GM21737 (cell line): ENCODE measurements at regions not wholly inside any gene's neighbourhood (a gene's known extent, or its start where the extent isn't known, plus 50 kb on each side); places are given as distances from the start of the nearest gene placed in this dataset.

Experiments
- ATAC-seq: cut with Tn5 transposase; IDR thresholded peaks from one replicate; pipeline ENCODE4 v1.9.1; 2021; ENCODE audit warnings: mild to moderate bottlenecking, moderate library complexity; ENCODE audit not compliant: unreplicated experiment

DNA sequence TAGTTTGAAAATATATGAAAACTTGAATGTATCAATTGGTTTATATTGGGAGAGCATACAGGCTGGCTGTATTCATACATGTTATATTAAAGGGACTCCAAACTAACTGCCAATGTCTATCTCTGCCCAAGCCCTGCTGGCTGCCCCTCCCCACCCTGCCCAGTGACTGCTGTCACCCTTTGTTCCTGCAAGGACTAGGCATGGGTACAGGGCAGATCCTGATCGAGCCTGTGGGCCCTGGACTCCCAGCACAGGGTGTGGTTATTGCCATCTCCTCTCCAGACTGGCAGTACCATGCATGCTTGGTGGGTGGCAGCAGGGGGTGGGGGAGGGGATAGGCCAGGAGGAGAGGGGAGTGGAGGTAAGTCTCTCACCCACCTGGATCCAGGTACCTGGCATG is 167.5 kb upstream of the RASGEF1B start:
- ATAC-seq, result no peak

DNA sequence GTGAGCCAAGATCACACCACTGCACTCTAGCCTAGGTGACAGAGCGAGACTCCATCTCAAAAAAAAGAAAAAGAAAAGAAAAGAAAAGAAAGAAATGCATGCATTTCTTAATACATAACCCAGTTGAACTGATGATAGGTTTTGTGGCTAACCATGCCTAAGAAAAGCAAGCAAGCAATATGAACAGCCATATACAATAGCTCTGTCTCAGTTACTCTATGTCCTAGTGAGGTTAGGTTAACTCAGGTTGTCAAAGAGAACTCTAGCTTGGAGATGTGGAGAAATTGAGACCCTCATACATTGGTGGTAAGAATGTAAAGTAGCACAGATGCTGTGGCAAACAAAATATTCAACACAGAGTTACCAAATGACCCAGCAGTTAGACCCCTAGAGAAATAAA is 167.0 kb upstream of the RASGEF1B start:
- no peak for ATAC-seq

DNA sequence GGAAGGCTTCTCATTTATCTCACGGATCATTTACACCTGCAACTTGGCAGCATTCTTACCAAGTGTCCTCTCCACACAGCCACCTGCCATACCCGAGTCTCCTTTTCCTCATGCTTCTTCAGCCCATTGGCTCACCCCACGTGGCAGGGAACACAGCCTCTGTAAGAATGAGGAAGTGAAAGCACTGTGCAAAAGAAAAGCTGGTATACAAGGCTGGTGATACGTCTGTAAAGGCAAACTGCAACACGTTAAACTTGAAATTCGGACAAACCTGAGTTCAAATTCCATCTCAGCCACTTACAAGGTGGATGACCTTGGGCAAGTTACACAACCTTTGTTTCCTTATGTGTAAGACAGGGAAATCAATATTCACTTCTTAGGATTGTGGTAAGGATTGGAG is 164.0 kb upstream of the RASGEF1B start:
- ATAC-seq, result peak; percentile 91

DNA sequence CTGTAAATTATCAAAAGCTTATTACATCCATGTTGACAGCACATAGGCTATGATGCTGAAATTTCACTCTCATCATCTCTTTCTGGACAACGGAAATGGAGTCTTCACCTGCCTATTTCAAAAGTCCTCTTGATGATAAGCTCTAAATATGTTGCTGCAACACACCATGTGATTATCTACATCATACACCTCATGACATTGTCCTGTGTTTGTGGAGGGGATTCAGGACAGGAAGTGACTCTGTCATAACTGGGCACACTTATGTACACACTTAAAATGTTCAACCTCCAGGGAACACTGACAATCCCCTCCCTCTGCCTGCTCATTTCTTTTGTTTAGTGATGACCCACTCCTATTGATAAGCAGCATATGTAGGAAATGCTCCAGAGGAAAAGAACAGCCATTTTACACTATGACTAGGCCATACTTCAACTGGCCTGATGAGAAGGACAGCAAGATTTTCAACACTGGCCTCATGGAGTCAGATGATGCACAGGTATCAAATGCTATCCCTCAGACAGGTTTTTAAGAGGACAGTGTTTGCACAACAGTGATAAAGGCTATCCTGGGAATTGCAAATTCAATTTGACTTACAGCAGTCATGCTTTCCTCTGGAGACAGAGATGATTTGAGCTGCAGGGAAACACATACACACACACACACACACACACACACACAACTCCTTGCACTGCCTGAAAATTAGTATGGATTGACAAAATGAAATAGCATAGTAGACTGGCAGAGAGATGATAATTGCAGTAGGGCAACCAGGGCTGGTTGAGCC is 163.3 kb upstream of the RASGEF1B start:
- ATAC-seq, result no peak

DNA sequence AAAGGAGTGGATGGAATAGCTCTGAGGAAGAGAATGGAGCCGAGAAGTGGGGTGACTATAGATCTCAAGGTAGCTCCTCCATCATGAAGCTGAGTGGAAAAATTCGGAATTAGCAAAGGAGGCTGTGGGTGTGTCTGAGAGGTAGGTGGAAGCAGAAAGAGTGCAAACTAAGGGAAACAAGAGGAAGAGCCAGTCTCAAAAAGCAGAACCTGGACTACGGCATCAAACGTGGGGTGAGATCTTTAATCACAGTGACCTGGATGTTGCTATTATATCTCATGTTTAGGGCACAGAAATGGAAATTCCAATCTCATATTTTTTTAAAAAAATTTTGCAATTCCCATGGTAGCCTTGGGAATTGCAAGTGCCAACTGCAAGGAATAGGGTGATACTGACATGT is 162.5 kb upstream of the RASGEF1B start:
- ATAC-seq, result no peak

DNA sequence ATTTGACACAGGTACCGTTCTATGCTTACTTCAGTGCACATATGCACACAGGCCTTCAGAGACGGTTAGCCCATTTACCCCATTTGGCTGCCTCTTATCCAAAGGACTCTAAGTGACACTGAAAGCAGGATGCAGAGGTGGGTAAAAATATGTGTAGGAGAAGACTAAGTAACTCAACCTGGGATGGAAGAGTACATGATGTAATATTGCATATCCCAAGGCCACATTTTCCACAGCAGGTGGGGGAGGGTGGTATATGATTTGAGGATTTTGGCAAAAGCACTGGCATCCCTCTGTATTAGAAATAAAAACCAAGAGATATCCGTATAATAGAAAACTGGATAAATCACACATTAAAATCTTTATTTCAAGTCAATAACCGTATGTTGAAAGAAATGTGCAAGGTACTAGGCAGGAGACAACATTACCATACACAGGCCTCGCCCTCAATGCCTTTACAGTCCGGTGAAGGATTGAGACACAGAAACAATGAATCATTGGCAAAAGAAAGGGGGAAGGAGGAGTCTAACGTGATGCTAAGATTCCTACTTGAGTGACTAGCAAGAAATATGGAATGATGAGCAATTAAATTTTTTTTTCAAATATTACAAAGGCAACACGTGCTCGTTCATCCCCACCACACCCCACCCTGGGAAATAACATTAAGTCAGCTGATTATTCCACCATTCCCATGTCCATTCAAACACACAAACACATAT is 161.0 kb upstream of the RASGEF1B start:
- no peak for ATAC-seq

DNA sequence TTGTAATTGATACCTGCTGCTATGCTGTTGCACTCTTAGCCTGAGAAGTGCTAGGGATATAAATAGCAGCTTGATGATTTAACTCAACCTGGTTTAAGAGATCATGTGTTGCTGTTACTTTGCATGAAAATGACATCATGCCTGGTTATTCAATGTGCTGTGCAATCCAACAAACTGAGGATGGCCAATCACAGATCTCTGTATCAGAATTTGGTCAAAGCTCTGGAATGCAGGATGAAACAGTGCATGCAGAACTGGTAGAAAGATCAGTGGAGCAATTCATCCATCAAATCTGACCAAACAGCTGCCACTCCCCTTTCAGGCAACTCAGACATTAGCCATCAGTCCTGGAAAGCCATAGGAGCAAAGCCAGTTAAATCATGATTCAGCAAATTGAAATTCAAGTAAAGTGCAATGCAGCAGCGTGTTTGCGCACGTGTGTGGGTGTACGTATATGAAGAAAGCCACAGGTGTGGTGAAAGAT is 160.3 kb upstream of the RASGEF1B start:
- no peak for ATAC-seq

DNA sequence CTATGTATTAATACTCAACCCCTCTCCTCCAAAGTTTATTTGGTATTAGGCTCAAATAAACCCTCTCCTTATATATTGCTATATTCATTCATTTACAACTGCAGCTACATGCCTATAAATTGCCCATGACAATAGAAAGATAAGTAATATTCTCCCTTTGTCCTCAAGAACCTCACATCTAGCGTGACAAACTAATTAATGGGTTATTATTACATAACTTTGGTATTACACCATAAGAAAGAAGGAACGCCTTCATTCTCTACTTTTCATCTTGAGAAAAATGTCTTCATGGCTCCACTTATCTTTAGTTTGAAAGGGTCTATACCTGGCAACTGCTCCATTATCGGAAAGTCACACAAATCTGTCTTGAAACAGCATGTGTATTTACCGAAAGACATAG is 157.7 kb upstream of the RASGEF1B start:
- ATAC-seq, result no peak

DNA sequence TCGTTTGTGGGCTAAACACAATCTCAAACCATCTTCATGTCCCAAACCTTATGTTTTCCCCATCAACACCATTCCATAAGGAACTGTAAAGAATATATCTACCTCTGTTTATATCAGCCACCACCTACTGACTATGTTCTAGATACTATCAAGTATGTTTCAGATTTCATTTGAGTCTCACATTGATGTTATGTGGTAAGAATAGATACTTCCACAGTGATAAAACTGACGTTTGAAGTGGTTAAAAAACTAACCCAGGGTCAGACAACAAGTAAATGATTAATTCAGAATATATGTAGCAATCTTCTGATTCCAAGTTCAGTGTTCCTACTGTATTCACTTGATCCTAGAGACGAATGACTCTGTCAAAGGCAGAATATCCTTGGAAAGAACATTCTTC is 156.8 kb upstream of the RASGEF1B start:
- ATAC-seq, result no peak

DNA sequence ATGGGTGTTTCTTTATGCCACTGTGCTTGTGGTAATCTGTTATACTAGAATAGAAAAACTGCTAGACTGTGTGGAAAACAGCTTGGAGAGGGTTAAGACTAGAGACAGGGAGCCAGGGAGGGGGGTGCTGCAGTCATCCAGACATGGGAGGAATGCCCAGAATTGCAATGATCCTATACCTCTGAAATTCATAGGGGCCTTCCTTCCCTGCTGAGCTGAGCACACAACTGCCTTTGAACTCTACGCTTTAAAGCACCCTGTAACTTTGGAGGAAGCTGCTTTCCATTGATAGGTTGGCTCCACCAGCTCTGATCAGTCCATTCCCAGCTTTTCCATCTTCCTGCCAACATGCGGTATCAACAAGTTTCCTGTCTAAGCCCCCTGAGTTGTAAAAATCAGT is 155.9 kb upstream of the RASGEF1B start:
- ATAC-seq, result no peak

DNA sequence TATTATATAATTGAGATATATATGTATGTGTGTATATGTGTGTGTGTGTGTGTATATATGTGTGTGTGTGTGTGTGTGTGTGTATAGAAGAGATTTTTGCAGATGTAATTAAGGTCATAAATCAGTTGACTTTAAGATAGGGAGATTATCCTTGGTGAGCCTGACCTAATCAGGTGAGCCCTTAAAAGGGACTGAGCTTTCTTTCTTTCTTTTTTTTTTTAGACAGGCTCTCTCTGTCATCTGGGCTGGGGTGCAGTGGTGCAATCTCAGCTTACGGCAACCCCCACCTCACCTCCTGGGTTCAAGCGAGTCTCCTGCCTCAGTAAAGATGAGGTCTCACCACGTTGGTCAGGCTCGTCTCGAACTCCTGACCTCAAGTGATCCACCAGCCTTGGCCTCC is 155.1 kb upstream of the RASGEF1B start:
- no peak for ATAC-seq

DNA sequence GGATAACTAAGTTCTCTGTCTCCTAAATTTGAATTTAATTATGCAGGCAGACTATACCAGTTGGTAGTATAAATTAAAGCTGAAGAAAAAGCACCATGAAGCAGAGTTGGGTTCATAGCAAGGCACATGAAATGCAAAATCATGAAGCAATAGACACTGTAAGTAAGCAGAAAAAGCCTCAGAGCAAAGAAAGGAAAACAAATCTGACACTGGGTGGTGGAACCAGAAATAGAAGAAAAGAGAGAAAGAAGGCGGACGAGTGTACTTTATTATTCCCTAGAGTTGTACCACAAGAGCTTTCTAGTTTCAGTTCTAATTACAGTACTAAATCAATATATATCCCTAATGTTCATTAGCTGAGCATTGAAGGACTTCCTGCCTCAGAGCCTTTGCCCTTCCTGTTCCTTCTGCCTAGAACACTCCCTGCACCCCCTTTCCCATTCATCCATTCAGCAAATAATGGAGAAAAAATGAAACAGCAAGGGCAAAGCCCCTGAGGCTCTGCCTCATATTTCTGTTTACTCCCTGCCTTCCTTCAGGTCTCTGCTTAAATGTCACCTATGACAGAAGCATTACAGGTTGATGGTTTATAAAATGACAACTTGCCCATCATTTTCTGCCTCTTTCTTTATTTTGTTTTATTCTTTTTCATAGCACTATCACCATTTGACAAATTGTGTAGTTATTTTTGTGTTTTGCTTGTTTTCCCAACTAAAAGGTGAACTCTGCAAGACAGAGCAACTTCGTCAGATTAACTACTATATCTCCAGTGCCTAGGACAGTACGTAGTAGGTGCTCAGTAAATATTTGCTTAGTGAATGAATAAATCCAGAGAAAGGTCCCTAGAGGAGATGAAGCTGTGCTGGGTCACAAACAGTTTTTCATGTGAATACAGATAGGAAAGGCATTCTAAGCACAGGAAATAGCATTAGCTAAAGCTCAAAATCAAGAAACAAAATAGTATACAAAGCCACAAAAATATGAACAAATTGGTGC is 154.0 kb upstream of the RASGEF1B start:
- no peak for ATAC-seq

DNA sequence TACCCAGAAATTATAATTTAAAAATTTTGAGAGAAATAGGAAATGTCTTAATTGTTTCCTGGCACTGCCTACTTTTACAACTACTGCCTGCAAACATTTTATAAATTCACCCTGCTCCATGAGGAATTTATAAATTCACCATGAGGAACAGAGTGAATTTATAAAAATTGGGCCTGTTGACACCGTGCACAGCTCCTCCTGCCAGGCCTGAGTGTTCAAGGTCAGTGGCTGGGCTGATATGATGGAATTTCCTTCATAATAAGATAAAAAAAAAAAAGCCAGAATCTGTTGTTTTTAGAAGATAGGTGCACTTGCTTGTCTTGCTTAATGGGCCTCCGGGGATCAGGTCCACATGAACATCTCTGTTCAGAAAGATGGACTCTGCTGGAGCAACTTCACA is 151.7 kb upstream of the RASGEF1B start:
- ATAC-seq, result no peak

DNA sequence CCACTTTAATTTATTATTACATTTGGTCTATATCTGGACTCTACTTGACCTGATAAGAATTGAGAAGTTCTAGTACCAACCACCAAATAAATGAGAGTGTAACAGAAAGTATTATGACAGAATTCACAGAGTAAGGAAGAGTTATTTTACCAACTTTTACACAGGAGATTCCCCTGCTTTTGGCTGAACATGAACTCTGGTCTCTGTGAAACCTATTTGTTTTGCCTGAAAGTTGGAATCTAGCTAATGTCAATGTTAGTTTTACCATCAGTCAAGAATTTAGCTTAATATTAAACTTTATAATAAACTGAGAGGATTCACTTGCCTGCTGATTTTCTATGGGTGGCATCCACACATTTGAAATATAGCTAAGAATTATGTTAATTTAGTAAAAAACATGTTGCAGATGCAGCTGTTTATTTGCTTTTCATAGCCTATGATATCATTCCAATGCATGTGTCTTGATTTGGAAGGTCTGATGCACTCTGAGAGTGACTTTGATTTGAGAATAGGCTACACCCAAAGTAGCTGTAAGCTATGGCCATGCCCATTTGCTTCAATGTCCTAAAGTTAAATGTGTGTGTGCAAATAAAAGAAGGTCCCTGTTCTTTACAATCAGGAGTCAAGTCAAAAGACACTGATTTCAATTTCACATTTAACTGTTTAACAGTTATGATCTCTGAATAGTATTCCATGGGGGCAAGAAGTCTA is 150.9 kb upstream of the RASGEF1B start:
- ATAC-seq, result no peak

DNA sequence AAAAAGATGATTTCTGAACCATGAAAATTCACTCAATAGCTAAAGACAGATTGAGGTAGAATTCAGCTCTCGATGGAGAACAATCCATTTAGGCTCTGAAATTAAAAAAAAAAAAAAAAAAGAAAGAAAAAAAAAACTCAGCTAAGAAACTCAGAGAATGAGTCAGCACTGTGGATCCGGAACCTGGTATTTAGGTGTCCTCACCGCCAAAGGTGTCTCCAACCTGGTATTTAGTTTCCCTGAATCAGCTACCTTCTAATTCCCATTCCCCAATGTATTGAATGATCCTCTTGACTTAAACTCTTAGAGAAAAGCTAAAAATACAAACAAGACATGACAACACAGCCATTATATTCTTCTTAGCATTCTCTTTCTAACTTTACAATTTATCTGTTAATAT is 150.3 kb upstream of the RASGEF1B start:
- ATAC-seq, result no peak

DNA sequence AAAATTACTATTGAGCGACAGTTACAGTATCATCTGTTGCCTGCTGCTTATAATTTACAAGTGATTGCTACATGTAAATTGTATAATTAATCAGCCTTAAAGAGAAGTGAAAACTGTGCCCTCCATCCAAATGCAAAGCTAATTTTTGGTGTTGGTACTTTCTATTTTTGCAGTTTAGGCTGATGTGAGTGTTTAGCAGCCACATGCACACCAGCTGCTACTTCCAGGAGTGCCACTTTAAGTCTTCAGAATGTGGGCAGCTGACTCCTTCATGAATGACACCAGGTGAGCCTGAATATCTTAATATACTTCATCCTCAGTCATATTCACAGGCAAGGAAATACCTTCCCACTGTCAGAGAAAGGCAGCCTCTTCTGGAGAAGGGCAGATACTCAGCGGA is 149.8 kb upstream of the RASGEF1B start:
- ATAC-seq, result no peak

DNA sequence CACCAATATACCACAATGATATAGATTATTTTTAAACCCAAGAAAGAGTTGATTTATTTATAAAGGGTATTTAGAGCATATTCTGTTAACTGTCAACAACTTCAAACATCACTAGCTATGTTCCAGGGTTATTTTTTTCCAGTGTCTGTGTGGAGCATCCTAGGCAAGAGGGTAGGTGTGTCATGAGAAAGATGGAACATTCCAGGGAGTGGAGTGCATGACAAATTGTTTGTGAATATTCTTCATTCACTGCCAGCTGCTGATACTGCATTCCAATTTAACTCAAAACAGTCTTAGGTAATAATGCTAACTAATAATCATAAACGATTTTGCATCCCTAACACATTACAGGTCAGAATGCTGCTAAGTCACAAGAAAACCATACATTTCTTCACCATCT is 148.7 kb upstream of the RASGEF1B start:
- no peak for ATAC-seq

DNA sequence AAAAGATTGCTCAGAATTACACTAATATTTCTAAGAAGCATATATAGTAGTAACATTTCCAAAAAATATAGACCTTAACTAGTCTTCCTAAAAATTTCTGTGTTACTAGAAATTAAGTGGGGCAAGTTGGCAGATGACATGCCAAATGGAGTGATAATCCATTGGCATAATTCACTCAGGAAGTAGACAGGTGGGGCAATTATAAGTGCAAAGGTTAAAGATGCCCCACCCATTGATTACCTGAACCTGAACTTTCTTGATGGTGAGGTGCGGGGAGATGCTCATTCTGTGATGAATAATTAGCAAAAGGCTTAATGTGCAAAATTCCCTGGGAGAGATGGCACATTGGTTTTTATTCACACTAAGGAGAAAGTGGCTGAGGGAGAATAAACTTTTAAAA is 145.8 kb upstream of the RASGEF1B start:
- no peak for ATAC-seq

DNA sequence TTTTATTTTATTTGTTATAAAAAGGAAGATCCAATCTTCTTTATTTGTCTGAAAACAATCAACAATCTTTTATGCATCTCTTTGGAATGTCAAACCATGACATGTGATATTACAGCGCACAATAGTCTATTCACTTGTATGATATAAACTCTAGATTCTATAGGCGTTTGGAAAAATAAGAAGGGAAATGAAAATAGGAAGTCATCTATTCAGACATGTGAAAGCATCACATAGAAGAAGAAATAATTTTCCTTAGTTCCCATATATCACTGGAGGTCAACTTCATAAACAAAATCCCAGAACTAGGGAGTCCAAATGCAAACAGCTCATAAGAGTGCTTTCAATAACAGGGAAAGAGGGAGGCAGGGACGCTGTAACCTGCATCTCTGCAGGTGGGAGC is 139.5 kb upstream of the RASGEF1B start:
- ATAC-seq, result no peak

DNA sequence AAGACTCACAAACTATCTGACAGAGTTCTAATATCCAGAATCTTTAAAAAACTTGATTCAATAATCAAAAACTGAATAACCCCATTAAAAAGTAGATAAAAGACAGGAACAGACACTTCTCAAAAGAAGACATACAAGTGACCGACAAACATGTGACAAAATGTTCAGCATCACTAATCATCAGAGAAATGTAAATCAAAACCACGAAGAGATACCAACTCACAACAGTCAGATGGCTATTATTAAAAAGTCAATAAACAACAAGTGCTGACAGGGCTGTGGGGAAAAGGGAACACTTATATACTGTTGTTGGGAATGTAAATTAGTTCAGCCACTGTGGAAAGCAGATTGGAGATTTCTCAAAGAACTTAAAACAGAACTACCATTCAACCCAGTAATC is 138.1 kb upstream of the RASGEF1B start:
- ATAC-seq, result no peak

DNA sequence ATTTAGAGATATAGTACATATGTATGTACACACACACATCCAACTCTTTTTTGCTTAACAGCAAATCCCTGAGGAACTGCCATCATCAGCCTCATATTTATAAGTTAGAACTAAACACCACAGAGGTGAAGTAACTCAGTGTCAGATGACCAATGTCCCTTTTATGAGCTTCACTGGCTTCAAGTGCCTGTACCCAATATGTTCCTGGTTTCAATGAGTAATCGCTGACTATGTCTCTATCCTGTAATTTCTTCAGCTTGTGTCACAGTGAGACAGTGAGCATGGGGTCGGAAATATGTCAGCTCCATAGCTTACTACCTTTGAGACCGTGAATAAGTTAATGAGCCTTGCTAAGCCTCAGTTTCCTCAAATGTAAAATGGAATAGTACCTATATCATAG is 136.2 kb upstream of the RASGEF1B start:
- no peak for ATAC-seq
